NCI-H2196 (cell line): ENCODE measurements at regions not wholly inside any gene's neighbourhood (a gene's known extent, or its start where the extent isn't known, plus 50 kb on each side); places are given as distances from the start of the nearest gene placed in this dataset.
"Not testable (repeated sequence)": the region's sequence is repeated elsewhere in the genome, so short reads cannot be mapped to it uniquely, and the experiment has no call there.

ENCODE experiments used
- DNase-seq: peaks from one replicate; lab custom pipeline; 2025; ENCODE audit not compliant: unreplicated experiment; lab: John Stamatoyannopoulos, UW

DNA sequence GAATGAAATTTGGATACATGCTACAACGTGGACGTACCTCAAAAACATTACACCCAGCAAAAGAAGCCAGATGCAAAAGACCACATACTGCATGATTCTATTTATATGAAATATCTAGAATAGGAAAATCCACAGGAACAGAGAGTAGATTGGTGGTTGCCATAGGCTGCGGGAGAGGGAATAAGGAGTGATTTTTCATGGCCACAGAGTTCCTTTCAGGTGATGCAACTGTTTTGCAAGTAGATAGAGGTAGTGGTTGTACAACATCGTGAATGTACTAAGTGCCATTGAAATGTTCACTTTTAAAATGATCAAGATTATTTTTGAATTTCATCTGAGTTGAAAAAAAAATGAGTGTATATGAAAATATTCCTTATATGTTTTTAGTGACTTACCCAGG is 115.3 kb upstream of the RUNX1 start:
- no peak for DNase-seq

- no peak for DNase-seq
These were observed 114.3 kb upstream of the RUNX1 start for GRCh38 chr21:35163411-35163810.

DNA sequence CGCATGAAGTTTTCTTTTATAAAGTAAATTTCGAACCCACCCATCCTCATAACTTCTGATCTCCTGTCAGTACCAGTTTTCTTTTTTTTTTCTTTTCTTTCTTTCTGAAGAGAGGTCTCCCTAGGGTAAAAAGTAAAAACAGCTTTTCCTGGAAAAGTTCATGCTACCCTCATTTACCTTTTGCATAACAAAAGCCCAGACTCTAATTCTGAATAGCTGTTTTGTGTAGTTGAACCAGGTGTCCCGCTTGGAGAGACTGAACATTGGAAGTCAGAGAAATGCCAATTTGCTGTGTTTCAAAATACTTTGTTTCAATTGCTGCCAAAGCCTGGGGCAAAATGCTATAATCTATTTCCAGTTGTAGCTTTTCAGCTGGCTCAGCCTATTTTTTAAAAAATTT is 113.7 kb upstream of the RUNX1 start:
- DNase-seq = no peak

DNA sequence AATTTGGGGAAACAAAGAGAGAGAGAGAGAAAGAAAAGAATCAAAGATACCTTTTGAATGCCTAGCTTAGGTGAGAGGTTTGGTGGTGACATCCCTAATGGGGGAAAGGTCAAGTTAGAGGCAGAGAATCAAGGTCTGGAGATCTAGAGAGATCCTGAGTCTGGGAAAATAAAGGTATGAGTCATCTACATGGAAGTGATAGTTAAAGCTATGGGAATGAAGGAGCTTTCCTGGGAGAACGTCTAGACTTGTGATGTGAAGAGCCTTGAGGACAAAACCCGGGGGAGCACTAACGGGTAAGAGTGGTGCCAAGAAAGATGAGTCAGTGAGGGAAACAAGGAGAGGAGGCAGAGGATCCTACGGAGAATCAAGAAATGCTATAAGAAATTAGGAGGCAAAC is 110.8 kb upstream of the RUNX1 start:
- DNase-seq = no peak

GRCh38 chr21:35157374-35157773 is 108.3 kb upstream of the RUNX1 start:
- DNase-seq = not testable (repeated sequence)

- DNase-seq = no peak
These were observed 107.5 kb upstream of the RUNX1 start for GRCh38 chr21:35156293-35157278.

DNA sequence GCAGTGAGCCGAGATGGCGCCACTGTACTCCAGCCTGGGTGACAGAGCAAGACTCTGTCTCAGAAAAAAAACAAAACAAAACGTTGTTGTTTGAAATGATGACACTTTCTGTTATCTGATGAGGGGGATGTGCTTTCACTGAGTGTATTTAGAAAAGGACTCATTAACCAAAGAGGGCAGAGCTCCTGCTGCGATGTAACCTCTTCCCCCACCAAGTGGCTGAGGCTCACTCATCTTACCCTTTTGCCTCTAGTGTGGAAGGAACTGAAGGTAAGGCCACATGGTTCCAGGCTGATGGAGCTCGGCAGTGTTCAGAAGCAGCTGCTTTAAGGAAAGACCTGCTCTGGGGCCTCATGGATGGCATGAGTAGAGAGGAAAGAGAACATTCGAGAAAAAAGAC is 105.7 kb upstream of the RUNX1 start:
- DNase-seq = no peak

DNA sequence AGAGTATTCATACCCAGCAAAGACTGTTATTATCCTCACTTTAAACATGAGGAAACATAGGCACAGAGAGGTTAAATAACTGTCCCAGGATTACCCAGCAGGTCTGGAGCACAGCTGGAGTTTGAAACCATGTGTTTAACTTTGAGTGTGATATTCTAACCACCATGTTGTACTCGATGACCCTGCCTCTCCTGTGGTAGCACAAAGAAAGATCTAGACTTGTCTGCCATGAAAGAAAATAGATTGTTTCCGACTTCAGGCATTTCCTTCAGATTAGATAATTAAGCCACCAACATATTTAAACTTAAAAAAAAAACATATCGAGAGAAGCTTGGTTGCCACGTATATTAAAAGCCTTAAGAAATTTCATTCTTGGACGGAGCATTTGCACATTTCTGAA is 104.6 kb upstream of the RUNX1 start:
- DNase-seq = no peak

DNA sequence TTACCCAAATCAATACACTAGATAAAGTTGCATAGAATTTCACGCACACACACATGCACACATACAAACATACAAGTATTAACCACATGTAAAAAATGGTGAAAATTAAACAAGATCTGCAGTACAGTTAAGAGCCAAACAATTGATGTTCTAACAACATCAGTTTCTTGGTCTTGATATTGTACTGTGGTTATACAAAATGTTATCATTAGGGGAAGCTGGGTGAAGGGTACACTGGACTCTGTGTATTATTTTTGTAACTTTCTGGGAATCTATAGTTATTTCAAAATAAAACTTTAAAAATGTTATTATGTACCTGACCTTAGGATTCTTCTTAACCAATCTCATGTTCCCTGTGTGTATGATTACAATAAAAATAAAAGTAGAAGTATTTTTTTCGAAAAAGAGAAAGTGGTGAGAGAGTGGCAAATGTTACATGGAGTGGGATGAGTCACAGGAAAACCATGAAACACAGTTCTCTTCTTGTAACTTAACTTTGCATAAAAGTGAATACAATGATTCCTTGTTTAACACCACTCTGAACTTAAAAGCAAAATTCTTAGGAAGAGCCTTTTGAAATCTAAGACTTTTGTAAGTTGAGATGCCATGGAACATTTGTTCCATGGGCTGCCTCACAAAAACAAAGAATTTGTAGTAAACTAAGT is 101.6 kb upstream of the RUNX1 start:
- no peak for DNase-seq

DNA sequence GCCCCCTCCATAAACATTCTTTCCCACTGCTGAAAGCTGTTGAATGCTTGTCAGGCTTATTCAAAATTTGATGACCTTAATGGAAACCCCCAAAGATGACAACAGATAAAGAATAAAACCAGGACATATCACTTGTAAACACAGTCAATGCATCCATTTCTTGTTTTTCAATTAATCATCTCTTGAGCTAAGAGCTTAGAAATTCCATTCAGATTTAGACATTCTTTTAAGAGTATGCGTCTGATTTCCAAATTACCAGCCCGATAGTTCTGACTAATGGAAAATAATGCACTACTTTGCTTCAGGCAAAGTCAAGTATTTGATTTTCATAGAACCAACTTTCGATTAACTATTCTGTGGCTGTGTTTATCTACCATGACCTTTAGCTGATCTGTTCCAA is 100.6 kb upstream of the RUNX1 start:
- DNase-seq = no peak

GRCh38 chr21:35147439-35147838 is 98.3 kb upstream of the RUNX1 start:
- no peak for DNase-seq

DNA sequence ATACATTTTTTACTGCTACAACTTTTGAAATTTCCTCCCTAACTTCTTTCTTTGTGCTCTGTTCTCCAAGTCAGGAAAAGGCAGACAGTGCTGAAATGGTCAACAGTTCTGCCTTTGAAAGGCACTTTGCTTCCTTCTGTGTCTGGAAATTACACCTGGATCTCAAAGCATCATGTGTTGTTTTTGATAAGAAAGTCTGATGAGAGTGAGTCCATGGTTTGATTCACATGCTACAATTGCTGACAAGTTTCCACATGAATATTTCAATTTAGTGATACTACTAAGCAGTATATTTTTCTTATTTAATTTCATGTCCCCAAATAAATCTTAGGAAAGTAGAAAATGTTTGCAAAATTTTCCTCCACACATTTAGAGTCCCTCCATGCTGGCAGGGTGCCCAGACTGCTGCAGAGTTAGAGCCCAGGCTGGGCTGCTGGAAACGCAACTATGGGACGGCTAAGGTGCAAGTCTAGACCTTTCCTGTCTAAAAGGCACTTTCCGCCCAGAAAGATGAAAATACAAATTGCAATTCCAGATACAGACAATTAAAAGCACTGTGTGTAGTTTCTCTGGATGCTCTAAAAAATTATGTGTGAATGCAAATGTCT is 96.6 kb upstream of the RUNX1 start:
- no peak for DNase-seq

- no peak for DNase-seq
These were observed 95.9 kb upstream of the RUNX1 start for GRCh38 chr21:35144978-35145377.

DNA sequence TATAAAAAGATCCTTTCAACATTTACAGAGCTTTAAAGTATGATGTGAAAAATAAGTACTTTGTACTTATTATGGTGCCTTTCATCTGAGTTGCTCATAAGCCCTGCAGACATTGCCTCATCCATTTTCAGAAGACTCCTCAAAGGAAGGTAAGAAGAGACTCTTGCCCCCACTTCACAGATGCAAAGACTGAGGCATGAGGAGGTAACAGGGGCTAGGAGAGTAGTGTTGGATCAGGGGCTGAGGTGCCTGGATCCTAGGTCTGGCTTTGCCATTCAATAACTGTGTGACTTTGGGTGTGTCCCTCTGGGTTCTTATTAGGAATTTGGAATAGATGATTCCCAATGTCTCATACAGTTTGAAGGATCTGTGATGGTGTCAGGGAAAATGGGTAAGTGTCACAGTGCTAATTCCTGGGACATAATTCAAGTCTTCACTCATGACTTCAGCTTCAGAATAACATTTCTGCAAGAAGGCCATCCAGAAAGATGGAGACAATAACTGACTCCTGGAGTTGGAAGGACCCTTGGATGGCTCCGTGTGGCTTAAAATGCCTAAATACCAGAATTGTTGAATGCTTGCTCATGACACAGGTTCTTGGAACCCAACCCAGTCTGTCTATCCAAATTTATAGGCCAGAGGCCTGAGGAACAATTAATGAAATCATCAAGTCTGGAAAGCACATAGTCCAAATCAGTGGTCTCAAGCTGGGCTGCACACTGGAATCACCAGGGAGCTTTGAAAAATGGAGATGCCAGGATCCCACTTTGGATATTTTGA is 93.1 kb upstream of the RUNX1 start:
- DNase-seq = no peak

GRCh38 chr21:35139382-35139715 is 90.2 kb upstream of the RUNX1 start:
- no peak for DNase-seq

DNA sequence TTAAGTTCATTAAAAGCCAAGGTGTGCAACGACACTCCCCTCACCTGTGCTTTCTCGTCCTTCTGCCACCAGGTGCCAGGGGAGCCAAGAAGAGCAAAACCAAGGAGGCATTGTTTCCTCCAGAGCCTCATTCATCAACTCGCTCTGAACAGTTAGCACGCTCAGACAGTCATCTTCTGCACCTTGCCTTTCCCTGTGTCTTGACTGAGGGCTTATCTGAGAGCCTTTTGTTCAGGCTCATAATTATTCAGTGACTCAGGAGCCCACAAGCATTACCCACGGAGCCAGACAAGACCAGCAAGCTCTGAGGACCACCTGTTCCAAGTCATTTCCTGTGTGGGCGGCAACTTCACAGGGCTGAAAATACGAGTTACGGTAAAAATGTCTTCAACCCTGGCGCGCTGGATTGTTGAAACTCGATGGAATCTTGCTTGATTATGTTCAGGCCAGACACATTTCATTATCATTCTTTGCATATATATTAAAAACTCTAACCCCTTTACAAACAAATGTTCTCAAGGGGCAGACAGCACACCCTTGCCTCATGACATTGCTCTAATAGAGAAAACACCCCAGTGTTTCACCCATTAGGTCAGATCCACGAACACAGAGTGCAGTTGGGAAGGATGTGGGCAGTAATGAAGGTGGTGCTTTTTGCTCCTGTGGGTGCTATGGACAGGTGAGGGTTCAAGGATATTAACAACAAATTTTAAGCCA is 89.7 kb upstream of the RUNX1 start:
- DNase-seq = no peak

GRCh38 chr21:35136586-35137219 is 87.6 kb upstream of the RUNX1 start:
- DNase-seq = no peak

DNA sequence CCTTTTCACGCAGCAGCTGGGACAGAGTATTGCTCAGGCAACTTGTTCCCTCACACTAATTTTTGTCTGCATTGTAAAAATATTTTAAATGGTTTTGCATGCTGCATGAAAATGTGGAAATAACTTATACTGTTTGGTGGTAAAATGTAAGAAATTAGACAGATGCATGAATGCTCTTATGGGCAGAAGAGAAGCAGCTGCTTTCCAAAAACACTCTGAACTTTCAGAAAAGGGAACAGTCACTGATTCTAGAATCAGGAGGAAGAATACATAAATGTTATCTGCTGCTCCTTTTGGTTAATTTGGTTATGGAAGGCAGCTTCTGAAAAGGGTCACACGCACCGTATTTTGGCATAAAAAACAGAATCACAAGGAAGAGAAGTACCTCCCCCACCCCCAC is 87.0 kb upstream of the RUNX1 start:
- no peak for DNase-seq

DNA sequence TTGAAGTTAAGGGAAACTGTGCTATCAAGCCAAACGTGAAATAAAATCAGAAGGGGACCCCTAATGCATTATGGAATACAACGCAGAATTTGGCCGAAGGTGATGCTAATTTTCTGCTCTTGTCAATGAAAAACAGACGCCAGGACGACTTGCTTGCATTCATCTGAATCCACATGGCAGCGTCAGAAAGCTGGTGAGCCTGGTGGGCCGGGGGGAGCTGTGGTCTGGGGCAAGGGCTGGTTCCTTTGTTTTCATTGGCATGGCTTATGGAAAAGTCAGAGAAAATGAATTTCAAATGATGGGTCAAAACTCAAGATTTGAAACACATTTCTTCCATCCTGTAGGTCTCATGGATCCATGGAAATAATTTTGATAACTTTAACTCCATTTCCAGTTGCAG is 86.4 kb upstream of the RUNX1 start:
- DNase-seq = no peak

DNA sequence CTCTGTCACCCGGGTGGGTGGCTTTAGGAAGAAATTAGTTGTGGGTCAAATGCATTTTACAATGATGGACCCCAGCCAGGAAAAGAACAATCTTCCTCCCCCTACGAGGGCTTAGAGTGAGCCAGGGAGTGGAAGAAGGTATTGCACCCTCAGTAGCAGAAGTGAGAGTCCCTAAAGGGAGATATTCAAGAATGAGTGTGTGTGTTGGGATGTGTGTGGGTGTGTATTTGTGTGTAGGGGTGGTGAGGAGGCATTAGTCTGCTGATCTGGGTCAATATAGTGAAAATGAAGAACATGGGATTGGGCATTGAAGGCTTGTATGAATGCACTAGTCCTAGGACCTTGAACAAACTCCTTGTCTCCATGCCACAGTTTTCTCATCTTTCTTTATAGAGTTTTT is 85.2 kb upstream of the RUNX1 start:
- DNase-seq = no peak
